ENCODE measurements at regions not wholly inside any gene's neighbourhood (a gene's known extent, or its start where the extent isn't known, plus 50 kb on each side); places are given as distances from the start of the nearest gene placed in this dataset.
A peak's percentile ranks its signal among the peaks of the same experiment; 100 is the strongest.

GRCh38 chr10:30793093-30793492 lies 163.5 kb upstream of the LYZL2 start:
- no peak for DNase-seq

- no peak for DNase-seq
Observed at GRCh38 chr10:30792025-30792424, 162.5 kb upstream of the LYZL2 start.

- no peak for DNase-seq
Observed at GRCh38 chr10:30791197-30791611, 161.7 kb upstream of the LYZL2 start.

DNA sequence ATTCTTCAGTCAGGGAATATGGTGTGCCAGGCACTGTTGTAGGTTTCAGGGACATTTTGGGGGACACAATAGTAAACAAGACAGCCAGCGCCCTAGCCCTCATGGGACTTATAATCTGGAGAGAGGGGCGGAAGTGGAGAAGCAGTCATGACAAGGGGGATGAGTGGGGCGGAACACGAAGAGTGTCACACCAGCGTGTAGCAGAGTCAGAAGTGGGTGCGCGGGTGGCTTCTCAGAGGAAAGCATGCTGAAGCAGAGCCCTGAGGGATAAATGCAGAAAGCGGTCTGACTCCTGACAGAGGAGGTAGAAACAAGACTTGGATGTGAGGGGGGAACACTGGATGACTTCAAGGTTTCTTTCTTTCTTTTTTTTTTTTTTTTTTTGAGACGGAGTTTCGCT lies 160.3 kb upstream of the LYZL2 start:
- no peak for DNase-seq

DNA sequence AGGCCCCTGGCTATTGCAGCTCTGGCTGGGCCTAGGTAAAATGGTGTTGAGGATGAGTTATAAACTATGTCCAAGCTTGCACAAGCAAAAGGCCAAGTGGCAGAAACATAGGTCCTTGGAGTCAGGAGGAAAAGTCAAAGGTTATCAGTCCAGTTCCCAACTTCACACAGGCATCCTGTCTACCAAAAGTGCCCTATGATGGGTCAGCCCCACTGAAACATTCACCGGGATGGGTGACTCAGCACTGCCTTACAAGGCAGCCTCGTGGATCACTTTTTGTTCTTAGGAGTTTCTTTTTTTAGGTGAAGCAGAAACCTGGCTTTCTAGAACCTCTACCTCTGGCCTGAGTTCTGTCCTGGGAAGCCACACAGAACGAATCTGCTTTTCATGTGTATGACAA lies 158.8 kb upstream of the LYZL2 start:
- no peak for DNase-seq

DNA sequence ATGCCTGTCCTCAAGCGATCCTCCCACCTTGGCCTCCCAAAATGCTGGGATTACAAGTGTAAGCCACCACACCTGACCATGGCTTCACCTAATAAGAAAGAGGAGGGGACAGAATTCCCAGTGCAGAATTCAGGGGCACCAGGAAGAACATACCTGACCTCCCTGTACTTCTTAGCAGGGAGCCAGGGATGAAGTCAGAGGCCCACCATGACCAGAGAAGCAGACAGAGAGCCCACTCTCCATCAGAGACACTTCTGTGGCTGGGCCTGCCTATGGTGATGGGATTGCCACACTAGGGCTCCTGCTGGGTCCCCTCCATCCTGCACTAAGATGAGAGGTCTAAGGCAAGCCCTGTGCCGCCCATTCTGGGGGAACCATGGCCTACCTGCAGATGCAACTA lies 157.4 kb upstream of the LYZL2 start:
- no peak for DNase-seq

GRCh38 chr10:30786131-30786530 lies 156.6 kb upstream of the LYZL2 start:
- DNase-seq = no peak

- peak; percentile 52 for DNase-seq
Observed at GRCh38 chr10:30784897-30785605, 155.5 kb upstream of the LYZL2 start.

DNA sequence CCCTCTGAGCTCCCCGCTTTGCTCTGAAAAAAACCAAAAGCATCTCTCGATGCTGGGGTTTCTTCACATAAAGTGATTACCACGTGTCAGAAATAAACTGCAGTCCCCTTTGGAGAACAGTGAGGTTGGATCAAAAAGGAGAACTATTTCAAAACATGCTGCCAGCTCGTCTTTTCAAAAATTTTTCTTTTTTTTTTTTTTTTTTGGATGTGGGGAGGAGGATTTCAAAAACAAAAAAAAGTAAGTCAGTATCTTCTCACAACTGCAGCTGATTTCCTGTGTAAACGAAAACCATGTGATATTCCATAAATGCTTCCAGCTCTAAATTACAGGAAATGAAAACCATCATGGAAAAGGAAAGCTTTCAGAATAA lies 155.0 kb upstream of the LYZL2 start:
- peak; percentile 43 for DNase-seq

GRCh38 chr10:30783939-30784501 lies 154.5 kb upstream of the LYZL2 start:
- peak; percentile 85 for DNase-seq

DNA sequence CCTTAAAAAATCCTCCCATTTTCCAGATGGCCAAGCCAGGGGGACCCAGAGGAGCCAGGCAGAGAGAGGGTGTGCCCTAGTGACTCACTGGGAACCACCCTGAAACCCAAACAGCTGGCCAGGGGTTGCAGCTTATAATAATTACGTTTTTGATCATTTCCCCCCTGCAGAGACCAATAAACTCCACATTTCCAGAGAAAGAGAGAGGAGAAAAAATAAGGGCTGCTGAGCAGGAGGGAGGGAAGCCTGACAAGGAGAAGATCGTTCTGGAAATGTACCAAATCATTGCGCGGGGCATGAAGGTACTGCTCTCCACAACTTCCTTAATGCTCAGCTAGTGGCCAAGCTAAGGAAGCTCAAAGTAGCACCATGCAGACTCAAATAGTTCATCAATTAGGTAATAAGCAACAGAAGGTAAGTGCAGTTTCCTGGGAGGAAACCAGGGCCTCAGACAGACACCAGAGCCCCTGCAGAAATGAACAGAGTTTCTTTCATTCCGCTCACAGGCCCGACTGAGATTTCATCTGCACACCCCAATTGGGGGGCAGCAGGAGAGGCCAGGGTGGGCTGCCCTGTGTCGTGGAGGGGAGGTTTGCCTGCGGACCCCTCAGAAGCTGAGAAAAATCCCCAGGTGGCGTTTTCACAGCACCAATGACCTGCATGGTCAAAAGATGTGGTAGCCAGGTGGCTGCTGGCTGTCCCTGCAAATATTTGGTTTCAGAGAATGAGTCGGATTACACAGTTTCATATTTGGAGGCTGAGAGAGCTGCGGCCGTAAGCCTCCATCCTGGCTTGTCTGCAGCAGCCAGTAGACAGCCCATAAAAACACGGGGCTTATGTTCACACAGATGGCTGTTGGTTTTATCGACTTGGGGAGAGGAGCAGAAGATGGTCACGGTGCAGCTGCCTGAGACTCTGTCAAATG lies 153.2 kb upstream of the LYZL2 start:
- peak; percentile 39 for DNase-seq

DNA sequence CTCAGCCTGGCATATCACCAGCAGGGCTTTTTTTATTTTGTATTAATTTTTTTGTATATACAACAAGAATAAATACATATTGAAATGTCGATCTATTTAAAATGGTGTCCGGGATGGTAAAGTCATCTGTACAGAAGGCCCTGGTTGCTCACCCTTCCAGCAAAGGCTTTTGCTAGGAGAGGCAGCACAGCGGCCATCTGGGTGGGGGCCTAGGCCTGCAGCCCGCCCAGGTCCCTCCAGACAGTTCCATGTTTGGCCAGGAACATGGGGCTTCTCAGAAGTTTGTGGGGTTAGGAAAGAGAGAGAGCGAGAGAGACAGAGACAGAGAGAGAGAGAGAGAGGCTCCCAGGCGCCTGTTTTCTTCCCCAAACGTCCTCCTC lies 152.6 kb upstream of the LYZL2 start:
- DNase-seq = no peak

DNA sequence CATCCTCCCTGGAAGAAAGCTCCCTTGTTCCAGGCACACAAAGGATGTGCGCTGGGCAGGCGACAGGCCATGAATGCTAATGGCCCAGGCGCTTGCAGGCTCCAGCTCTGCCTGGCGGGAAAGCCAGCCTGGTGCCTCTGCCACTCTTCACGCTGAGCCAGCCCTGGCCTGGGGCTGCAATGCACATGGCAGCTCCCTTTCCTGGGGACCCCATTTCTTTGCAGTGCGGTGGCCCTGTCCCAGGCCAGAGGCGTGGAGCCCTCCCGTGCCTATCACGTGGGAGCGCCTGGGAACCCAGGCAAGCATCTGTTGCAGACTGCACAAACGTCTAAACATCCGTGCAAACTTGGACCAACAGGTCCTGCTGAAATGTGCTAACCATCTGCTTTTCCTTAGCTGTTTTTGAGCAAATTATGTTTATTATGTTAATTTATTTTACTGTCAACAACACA lies 152.1 kb upstream of the LYZL2 start:
- no peak for DNase-seq

GRCh38 chr10:30778769-30779168 lies 149.2 kb upstream of the LYZL2 start:
- no peak for DNase-seq

GRCh38 chr10:30775779-30776591 lies 146.4 kb upstream of the LYZL2 start:
- no peak for DNase-seq

- no peak for DNase-seq
Observed at GRCh38 chr10:30774261-30774660, 144.7 kb upstream of the LYZL2 start.

GRCh38 chr10:30773501-30773900 lies 143.9 kb upstream of the LYZL2 start:
- DNase-seq = no peak

- DNase-seq = no peak
Observed at GRCh38 chr10:30770816-30771215, 141.3 kb upstream of the LYZL2 start.

DNA sequence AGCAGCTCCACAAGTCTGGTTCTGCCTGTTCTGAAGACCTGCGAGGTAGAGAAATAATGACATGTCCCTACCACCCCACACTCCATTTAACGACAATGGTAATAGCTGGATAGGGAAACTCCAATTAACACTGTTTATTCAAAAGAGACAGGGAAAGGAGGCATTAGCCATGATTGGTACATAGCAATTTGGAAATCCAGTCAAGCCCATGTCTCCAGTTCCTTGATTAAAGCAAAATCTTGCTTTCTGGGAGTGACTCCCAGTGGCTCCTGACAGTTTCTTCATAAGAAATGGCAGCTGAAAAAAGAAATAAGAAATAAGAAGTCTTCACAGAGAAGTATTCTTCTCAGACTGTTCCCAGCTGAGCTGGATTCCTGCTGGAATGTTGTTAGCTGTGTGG lies 140.7 kb upstream of the LYZL2 start:
- DNase-seq = no peak

- DNase-seq = no peak
Observed at GRCh38 chr10:30769361-30769760, 139.8 kb upstream of the LYZL2 start.

- no peak for DNase-seq
Observed at GRCh38 chr10:30765616-30766015, 136.1 kb upstream of the LYZL2 start.

DNA sequence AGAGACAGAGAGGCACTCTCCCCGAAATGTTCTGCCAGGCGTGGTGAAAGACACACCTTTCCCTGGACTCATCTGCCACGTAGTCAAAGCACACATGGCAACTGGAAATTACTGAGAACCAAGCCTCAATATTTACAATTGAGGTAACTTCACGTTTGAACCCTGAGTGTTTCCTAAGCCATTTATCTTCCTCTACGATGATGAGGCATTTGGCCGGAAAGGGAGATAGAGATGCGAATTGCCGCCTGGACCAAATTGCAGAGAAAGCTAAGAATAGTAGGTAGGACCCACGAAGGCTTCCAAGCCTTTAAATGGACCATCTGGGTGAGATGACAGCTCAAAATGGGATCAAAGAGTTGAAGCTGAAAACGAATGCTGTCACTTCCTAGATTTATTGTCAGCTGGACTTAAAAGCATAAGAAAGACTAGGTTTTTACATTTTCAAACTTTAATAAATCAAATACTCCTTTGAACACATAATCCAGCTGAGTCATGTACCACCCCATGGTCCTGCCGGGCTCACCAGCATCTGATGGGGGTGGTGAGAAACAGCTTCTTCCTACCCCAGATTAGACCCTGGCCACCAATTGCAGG lies 135.6 kb upstream of the LYZL2 start:
- no peak for DNase-seq

- DNase-seq = peak; percentile 52
Observed at GRCh38 chr10:30763918-30764317, 134.4 kb upstream of the LYZL2 start.
